ENCODE measurements at regions not wholly inside any gene's neighbourhood (a gene's known extent, or its start where the extent isn't known, plus 50 kb on each side); places are given as distances from the start of the nearest gene placed in this dataset.

DNA sequence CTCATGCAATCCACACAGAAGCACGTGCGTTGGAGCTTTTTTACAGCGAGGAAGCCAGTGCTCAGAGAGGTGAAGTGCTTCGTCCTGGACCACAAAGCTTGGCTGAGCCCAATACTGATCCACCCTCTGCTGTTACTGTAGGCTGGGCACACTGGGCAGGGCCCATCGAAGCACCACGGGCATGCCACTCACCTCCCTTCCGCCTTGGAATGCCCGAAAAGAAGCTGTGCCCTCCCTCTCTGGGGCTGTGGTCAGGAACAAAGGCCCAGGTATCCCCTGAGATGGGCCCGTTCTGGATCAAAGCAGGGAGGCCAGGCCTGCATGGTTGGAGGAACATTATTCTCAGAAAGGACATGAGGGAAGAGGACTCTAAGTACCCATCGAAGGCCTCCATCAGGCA, 206.7 kb upstream of the C1orf174 start:
- ATAC-seq: no peak

DNA sequence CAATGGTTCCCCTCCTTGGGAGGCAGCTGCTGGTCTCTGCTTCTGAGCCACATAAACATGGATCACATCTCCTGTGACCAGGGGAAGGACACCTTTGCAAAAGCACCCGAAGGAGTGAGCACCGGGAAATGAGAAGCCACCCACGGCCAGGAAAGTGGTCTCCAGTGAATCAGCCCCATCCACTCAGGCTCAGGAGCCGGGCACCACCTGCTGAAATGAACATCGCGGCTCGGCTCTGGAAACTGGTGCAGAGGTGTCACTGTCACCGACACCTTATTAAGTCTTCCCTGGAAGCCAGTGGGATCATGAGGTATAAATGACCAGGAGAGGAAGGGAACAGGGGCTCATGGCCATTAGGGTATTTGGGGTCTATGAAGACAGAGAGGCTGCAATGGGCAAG, 207.2 kb upstream of the C1orf174 start:
- Mint-ChIP-seq H3K9me3 (no peaks in the 10 kb centered on the region), H3K4me3 (no peak overlapping the region), H3K36me3 (ENCODE audit: insufficient read depth) (no peaks in the 10 kb centered on the region), H3K4me1 (ENCODE audit: low read depth) (no peaks in the 10 kb centered on the region), H3K27me3 (ENCODE audit: low read depth) (peaks cover 4% of the 10 kb centered on the region)
- no peak for ATAC-seq
- DNase-seq: no peak

More for the DNA sequence above, 206.7 kb upstream of the C1orf174 start:
- H3K27me3 Mint-ChIP-seq (ENCODE audit: low read depth): peaks cover 4% of the 10 kb centered on the region
- H3K9me3 Mint-ChIP-seq: no peaks in the 10 kb centered on the region
- no peak overlapping the region for H3K4me3 Mint-ChIP-seq
- DNase-seq: no peak
- no peaks in the 10 kb centered on the region for H3K4me1 Mint-ChIP-seq (ENCODE audit: low read depth)
- no peaks in the 10 kb centered on the region for H3K36me3 Mint-ChIP-seq (ENCODE audit: insufficient read depth)

DNA sequence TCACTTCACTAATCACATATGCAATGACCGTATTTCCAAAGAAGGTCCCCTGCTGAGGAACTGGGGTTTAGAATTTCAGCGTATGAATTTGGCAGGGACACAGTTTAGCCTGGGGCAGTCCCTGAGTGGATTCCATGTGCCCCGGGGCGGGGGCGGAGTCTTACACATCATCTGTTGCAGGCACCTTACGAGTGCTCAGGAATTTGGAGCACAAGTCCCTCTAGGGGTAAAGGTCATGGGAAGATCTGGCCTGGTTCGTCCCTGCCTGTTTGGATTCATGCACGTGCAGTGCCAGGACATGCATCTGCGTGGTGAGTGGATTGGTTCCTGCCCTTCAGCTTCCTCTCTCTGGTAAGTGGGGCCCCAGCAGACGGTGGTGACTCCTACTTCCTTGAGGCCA, 208.3 kb upstream of the C1orf174 start:
- peaks cover 4% of the 10 kb centered on the region for H3K27me3 Mint-ChIP-seq (ENCODE audit: low read depth)
- H3K4me1 Mint-ChIP-seq (ENCODE audit: low read depth): no peaks in the 10 kb centered on the region
- DNase-seq (no peak), ATAC-seq (no peak)
- H3K4me3 Mint-ChIP-seq: no peak overlapping the region
- no peaks in the 10 kb centered on the region for H3K9me3 Mint-ChIP-seq
- no peaks in the 10 kb centered on the region for H3K36me3 Mint-ChIP-seq (ENCODE audit: insufficient read depth)

DNA sequence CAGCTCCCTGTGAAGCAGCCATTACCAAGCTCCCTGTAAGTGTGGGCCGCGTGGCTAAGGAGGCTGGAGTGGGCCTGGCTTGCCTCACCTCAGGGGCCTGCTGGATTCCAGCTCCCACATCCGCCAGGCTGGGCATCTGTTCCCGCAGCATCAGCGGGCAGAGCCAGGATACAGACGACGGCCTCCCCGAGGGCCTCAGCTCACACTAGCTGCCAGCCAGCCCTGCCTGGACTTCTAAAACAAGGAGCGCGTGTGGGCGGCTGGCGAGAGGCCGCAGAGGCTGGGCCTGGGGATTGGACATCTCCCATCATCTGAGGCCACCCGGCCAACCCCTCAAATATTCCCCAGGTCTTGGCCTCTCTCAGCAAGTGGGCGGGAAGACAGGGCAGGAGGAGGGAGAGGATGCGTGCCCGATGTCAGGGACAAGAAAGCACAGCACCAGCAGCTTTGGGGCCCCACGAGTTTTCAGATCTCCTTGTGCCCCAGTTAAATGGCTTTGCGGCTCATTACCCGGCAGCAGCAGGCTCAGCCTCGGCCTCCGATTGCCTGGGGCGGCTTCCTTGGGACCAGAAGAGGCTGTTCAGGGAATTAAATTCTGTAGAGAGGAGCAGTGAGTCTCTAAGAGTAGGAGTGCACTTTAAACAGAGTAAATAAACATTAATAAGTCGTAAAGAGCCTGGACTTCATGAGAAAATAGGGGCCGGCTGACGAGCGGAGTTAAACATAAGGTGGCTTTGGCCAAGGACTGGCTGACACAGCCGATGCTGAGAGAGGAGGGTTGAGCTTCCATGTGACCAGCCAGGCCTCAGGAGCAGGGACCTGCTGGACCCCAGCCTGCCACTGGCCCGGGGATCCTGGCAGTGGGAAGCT, 208.9 kb upstream of the C1orf174 start:
- H3K4me3 Mint-ChIP-seq: no peak overlapping the region

DNA sequence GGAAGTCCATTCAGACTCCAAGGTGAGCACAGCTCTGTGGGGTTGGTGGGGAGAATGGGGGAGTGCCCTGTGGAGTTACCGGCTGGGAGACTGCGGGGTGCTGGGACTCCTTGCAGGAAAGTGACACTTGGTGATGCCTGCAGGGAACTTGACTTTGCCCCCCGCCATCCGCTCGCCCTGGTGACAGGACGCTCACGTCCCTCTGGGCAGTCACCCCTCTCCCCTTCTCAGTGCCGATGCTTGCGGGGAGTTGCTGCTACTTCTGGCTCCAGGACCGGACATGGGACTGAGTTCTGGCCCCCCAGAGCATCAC, 209.5 kb upstream of the C1orf174 start:
- ATAC-seq (no peak), DNase-seq (no peak)
- peaks cover 4% of the 10 kb centered on the region for H3K27me3 Mint-ChIP-seq (ENCODE audit: low read depth)
- H3K4me3 Mint-ChIP-seq: no peak overlapping the region
- no peaks in the 10 kb centered on the region for H3K4me1 Mint-ChIP-seq (ENCODE audit: low read depth)
- no peaks in the 10 kb centered on the region for H3K36me3 Mint-ChIP-seq (ENCODE audit: insufficient read depth)
- peaks cover 8% of the 10 kb centered on the region for H3K9me3 Mint-ChIP-seq

More for the DNA sequence above, 208.9 kb upstream of the C1orf174 start:
- ATAC-seq: no peak
- DNase-seq: no peak
- peaks cover 4% of the 10 kb centered on the region for H3K27me3 Mint-ChIP-seq (ENCODE audit: low read depth)
- H3K4me1 Mint-ChIP-seq (ENCODE audit: low read depth): no peaks in the 10 kb centered on the region
- peaks cover 2% of the 10 kb centered on the region for H3K9me3 Mint-ChIP-seq
- no peaks in the 10 kb centered on the region for H3K36me3 Mint-ChIP-seq (ENCODE audit: insufficient read depth)

DNA sequence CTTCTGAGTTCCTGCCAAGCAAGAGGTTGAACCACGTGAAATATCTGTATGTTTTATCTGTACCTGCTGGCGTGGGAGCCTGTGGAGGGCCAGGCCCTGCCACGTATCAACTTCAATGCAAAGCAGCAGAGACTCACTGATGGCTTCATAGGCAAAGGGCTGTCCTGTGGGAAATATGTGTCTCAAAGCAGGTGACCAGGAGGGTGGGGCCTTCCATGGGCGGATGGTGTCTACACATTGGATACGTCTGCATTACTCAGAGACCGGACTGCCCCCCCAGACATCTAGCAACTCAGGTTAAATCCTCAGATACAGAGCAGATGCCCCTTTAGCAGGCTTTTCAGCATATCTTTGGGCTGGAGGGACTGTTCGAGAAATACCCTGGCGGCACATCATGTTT, 210.8 kb upstream of the C1orf174 start:
- ATAC-seq: no peak
- Mint-ChIP-seq H3K36me3 (ENCODE audit: insufficient read depth) (no peaks in the 10 kb centered on the region), H3K9me3 (peaks cover 9% of the 10 kb centered on the region), H3K4me3 (no peak overlapping the region), H3K27me3 (ENCODE audit: low read depth) (peaks cover 4% of the 10 kb centered on the region), H3K4me1 (ENCODE audit: low read depth) (no peaks in the 10 kb centered on the region)
- DNase-seq: no peak

DNA sequence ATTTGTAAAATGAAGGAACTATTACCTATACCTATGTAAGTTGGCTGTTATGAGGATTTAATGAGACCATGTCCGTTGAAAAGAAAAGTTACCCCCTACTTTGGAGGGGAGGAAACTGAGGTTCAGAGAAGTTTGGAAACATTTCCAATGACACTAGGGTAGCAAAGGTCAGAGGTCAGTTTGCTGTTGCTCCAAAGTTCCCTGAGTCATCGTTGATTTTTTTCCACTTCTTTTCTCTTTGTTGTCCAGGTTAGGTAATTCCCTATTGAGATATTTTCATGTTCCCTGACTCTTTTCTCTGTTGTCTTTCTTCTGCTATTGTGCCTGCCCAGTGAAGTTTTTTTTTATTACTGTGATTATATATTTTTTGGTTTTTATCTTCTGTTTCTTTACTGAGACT, 213.8 kb upstream of the C1orf174 start:
- H3K9me3 Mint-ChIP-seq: peaks cover 9% of the 10 kb centered on the region
- DNase-seq (no peak), ATAC-seq (no peak)
- peaks cover 7% of the 10 kb centered on the region for H3K27me3 Mint-ChIP-seq (ENCODE audit: low read depth)
- H3K4me3 Mint-ChIP-seq: no peak overlapping the region
- H3K4me1 Mint-ChIP-seq (ENCODE audit: low read depth): no peaks in the 10 kb centered on the region
- no peaks in the 10 kb centered on the region for H3K36me3 Mint-ChIP-seq (ENCODE audit: insufficient read depth)

DNA sequence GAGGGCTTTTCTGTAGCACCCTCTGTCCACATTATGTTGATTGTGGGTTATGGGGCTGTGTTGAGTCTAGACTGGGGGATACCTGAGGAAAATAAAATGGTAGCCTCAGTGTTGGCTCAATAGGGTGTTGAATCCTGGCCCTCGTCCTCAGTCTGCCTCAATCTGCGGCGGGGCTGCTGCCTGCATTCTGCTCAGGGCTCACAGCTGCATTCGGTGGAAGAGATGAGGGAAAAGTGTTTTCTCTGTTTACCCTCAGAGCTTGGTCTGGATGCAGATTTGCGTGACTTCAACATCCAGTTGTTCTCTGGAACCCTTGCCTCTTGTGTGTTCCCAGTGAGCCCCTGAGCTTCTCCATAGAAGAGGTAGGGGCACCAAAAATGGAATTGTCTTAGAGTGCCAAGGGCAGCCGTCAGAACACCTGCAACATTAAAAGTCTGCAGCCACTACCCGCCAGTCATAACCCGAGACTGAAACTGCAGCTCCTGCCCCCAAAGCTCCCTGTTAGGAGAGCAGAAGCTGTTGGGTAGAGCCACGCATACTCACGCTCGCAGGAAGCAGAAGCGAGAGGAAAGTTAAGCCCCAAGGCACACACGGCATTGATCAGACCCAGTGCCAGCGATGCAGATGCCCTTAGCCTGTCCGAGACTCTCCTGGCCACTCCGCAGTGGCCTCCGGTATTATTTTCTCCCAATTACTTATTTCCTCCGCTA, 215.3 kb upstream of the C1orf174 start:
- Mint-ChIP-seq H3K9me3 (peaks cover 9% of the 10 kb centered on the region), H3K4me3 (no peak overlapping the region), H3K36me3 (ENCODE audit: insufficient read depth) (no peaks in the 10 kb centered on the region), H3K27me3 (ENCODE audit: low read depth) (peaks cover 14% of the 10 kb centered on the region), H3K4me1 (ENCODE audit: low read depth) (no peaks in the 10 kb centered on the region)
- DNase-seq (no peak), ATAC-seq (no peak)

DNA sequence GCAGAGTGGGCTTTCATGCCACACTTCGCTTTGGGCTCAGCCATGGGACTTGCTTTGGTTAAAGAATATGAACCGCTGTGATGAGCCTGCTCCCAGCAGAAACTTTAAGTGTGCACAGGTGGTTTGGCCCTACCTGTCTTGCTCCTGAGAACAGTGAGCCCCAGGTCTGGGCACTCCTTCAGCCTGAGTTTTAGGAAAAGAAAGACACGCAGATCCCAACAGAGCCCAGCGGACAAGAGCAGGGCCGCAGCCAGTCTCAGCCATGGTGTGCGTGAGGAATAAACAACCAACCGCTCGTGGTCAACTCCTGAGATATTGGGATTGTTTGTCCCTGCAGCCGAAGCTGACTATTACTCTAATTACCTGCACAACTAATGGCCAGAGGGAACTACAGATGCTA, 217.1 kb upstream of the C1orf174 start:
- peaks cover 14% of the 10 kb centered on the region for H3K27me3 Mint-ChIP-seq (ENCODE audit: low read depth)
- no peaks in the 10 kb centered on the region for H3K36me3 Mint-ChIP-seq (ENCODE audit: insufficient read depth)
- no peak for DNase-seq
- no peaks in the 10 kb centered on the region for H3K4me1 Mint-ChIP-seq (ENCODE audit: low read depth)
- H3K9me3 Mint-ChIP-seq: peaks cover 9% of the 10 kb centered on the region
- no peak for ATAC-seq
- H3K4me3 Mint-ChIP-seq: no peak overlapping the region

DNA sequence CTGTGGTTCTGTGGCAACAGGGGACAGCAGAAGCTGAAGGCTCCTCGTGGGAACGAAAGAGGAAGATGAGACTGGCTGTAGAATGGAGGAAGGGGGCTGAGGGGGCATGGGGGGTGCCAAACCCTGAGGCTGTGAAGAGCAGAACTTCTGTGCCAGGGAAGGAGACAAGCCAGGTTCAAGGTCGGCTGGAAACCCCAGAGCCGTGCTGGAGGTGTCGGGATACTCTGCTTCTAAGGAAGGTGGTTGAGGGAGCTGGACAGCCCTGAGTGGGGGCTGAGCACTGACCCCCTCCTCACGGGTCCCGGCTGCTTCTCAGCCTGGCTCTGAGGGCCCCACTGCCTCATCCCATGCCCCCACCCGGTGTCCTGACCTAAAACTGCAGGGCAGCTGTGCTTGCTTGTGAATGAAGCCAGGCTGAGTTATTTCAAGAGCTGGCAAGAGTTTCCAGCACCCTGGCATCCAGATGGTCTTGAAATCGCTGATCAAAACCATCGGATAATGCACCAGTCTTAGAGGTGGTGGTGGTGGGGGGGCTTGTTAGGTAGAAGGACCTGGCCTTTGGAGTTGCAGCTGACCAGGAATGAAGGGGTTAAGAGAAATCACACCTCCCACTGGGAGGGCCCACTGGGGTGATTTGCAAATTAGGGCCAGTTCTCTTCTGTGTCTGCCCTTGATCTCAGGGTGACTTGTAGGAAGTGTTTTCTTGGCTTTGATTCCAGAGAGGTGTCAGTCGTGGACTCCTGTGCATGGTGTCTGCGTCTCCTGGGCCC, 218.9 kb upstream of the C1orf174 start:
- DNase-seq (no peak), ATAC-seq (no peak)
- Mint-ChIP-seq H3K36me3 (ENCODE audit: insufficient read depth) (no peaks in the 10 kb centered on the region), H3K4me1 (ENCODE audit: low read depth) (no peaks in the 10 kb centered on the region), H3K9me3 (peaks cover 8% of the 10 kb centered on the region), H3K4me3 (no peak overlapping the region), H3K27me3 (ENCODE audit: low read depth) (peaks cover 14% of the 10 kb centered on the region)

DNA sequence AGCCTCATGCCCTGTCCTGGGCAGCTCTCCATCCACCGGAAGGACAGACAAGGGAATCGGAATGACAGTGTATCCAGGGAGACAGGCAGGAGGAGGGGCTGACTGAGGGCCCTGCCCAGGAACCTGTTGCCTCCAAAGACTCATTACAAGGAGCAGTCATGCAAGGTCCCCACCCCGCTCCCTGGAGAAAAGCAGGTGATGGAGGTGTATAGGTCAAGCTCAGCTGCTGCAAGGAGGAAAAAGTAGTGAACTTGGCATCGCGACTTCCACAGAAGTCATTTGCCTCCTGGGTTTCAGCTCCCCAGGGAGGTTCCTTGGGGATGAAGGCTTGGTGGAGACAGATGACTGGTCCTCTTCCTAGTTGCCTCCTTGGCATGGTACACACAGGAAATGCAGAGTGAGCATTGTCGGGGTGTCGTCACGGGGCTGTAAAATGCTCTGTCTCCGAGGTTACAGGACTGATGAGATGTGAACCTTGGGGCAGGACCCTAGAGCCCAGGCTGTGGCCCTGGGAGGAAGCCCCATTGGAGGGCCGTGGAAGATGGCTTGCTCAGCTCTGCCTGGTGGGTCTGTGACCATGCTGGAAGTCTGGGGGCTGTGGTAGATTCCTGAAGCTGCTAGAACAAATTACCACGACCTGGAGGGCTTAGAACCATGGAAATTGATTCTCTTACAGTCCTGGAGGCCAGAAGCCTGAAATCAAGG, 219.6 kb upstream of the C1orf174 start:
- DNase-seq (no peak), ATAC-seq (no peak)
- H3K27me3 Mint-ChIP-seq (ENCODE audit: low read depth): peaks cover 17% of the 10 kb centered on the region
- H3K9me3 Mint-ChIP-seq: peaks cover under 1% of the 10 kb centered on the region
- no peak overlapping the region for H3K4me3 Mint-ChIP-seq
- H3K36me3 Mint-ChIP-seq (ENCODE audit: insufficient read depth): no peaks in the 10 kb centered on the region
- H3K4me1 Mint-ChIP-seq (ENCODE audit: low read depth): no peaks in the 10 kb centered on the region

DNA sequence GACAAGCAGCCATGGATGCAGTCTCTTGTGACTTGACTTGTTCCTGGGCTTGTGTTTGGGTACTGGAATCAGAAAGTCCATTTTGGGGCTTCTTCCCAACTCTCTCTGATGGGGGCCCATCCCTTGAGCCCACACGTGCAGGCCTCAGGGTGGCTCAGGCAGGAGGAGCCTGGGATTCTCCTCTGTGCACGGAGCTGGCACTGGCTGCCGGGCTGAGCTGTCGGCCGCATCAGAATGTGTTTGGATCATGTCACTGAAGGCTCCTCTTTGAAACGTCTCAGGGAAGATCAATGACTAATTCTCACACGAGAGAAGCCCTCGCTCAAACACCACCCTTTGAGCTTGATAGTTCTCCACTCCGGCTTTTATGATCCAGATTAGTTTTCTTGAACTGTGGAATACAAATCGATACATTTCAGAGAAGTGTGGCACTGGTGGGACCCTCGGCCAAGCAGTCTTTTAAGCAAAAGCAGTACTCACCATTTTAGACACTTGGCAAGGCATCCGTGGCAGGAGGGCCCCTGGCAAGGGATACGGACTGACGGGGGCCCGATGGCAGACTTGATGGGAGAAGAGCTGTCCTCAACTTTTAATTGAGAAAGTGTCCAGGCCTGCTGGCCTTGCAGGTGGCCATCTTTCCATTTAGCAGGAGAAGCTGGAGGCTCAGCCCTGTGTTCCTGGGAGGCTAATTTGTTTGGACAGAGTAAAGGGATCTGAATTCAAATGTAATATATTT, 220.7 kb upstream of the C1orf174 start:
- no peak overlapping the region for H3K4me3 Mint-ChIP-seq
- ATAC-seq: no peak

DNA sequence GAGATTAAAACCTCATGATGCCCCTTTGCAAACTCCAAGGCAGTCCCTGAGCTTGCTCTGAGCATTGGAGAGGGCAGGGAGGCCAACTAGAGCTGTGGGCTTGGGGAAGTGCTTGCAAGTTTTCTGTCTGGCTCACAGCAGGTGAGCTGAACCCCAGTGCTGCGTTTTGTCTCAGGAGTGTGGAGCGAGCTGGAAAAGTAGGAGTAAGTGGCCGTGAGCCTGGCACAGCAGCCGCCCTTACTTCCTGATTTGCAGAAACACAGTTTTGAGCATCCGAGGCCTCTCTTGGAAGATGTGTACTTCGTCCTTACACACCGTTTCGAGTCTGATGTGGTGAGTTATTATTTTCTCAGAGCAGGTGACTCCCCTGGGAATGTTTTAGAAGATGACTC, 221.2 kb upstream of the C1orf174 start:
- Mint-ChIP-seq H3K4me3 (no peak overlapping the region), H3K9me3 (no peaks in the 10 kb centered on the region), H3K36me3 (ENCODE audit: insufficient read depth) (no peaks in the 10 kb centered on the region), H3K27me3 (ENCODE audit: low read depth) (peaks cover 17% of the 10 kb centered on the region), H3K4me1 (ENCODE audit: low read depth) (no peaks in the 10 kb centered on the region)
- DNase-seq: no peak
- ATAC-seq: no peak

More for the DNA sequence above, 220.7 kb upstream of the C1orf174 start:
- DNase-seq: no peak
- Mint-ChIP-seq H3K9me3 (no peaks in the 10 kb centered on the region), H3K36me3 (ENCODE audit: insufficient read depth) (no peaks in the 10 kb centered on the region), H3K27me3 (ENCODE audit: low read depth) (peaks cover 17% of the 10 kb centered on the region), H3K4me1 (ENCODE audit: low read depth) (no peaks in the 10 kb centered on the region)
